Esophagus squamous epithelium (tissue), 5 donors: ENCODE measurements at regions not wholly inside any gene's neighbourhood (a gene's known extent, or its start where the extent isn't known, plus 50 kb on each side); places are given as distances from the start of the nearest gene placed in this dataset.

Experiments used
- DNase-seq: peaks from one replicate; lab custom pipeline; 2025; lab: John Stamatoyannopoulos, UW
- H3K27ac ChIP-seq, 4 donors: fragments of 200-600 bp; sonication (generic); one replicate each; pipeline ENCODE4 v1.5.1; 2016 to 2019; ENCODE audit warnings: mild to moderate bottlenecking in 1 of 4
- H3K27me3 ChIP-seq, 4 donors: fragments of 200-600 bp; sonication (generic); 1 replicate in 3 of 4; 2 replicates in 1 of 4; pipeline versions ENCODE4 v1.5.1 to v1.6.0; 2017 to 2021; ENCODE audit warnings: antibody characterized with exemption in 1 of 4
- H3K36me3 ChIP-seq, 3 donors: fragments of 200-600 bp; sonication (generic); one replicate each; pipeline ENCODE4 v1.5.1; 2016 to 2019
- H3K4me1 ChIP-seq, 3 donors: fragments of 200-600 bp; sonication (generic); one replicate each; pipeline ENCODE4 v1.5.1; 2017 to 2019
- H3K4me3 ChIP-seq, 4 donors: fragments of 200-600 bp; sonication (generic); 1 replicate in 3 of 4; 2 replicates in 1 of 4; pipeline ENCODE4 v1.5.1; 2016 to 2019; ENCODE audit warnings: mild to moderate bottlenecking in 2 of 4, moderate library complexity in 1 of 4
- H3K9me3 ChIP-seq, 3 donors: fragments of 200-600 bp; sonication (generic); one replicate each; pipeline ENCODE4 v1.5.1; 2016 to 2019
- CTCF ChIP-seq, 6 experiments: fragments of 450-650 bp in 4 of 6; fragments of 200-600 bp in 2 of 6; sonication (generic) in 2 of 6; IDR thresholded peaks; one replicate each; pipeline ENCODE4 v1.5.1; 2016 to 2019; ENCODE audit warnings: antibody characterized with exemption in 6 of 6, mild to moderate bottlenecking in 4 of 6, moderate library complexity in 4 of 6
- POLR2A ChIP-seq, 4 donors: fragments of 450-650 bp; IDR thresholded peaks; one replicate each; pipeline ENCODE4 v1.6.1; 2017; ENCODE audit warnings: antibody characterized with exemption in 4 of 4, mild to moderate bottlenecking in 4 of 4, moderate library complexity in 3 of 4
- WGBS, 2 donors: methylation state at CpG; one replicate each; pipeline ENCODE4 v1.1.5; 2018; 5-methylcytosine and 5-hydroxymethylcytosine counted together
- intact Hi-C: fragments of 100-400 bp; cut with DNase I; formaldehyde crosslinking; loops from one replicate; pipeline ENCODE4 v1.15.0; 2022
- donor health status: DM: yes; HTN: yes; CAD: no.

- peaks cover 0 to 14% (median 0%) of the 10 kb centered on the region in 3 donors for H3K4me1 ChIP-seq
- H3K27ac ChIP-seq, result peak overlapping the region in 1 of 4 donors; percentile 42
- DNase-seq, result no peak
- H3K27me3 ChIP-seq, result no peaks in the 10 kb centered on the region
- no peaks in the 10 kb centered on the region for H3K36me3 ChIP-seq
- no peaks in the 10 kb centered on the region for H3K9me3 ChIP-seq
- H3K4me3 ChIP-seq, result no peak overlapping the region
- TF ChIP-seq POLR2A (IDR thresholded peaks at IDR 0.05), result no peak
- intact Hi-C loops, result no loop called here
- 76 to 89% methylated on average over 2 of the region's 2 CpGs for WGBS, 2 donors
Measured at GRCh38 chr9:95763983-95764382, 111.5 kb upstream of the ERCC6L2 start.

- intact Hi-C loops, result no loop called here
- Histone ChIP-seq H3K36me3 (no peaks in the 10 kb centered on the region), H3K27me3 (no peaks in the 10 kb centered on the region), H3K9me3 (no peaks in the 10 kb centered on the region), H3K4me3 (no peak overlapping the region), H3K4me1 (peaks cover 0 to 14% (median 0%) of the 10 kb centered on the region in 3 donors), H3K27ac (no peak overlapping the region)
- DNase-seq, result no peak
- TF ChIP-seq CTCF (IDR thresholded peaks at IDR 0.05), result no peak
- TF ChIP-seq POLR2A (IDR thresholded peaks at IDR 0.05), result no peak
- WGBS, 2 donors, result 97 to 100% methylated on average over 3 of the region's 3 CpGs
Measured at GRCh38 chr9:95763006-95763405, 112.5 kb upstream of the ERCC6L2 start.

- no peaks in the 10 kb centered on the region for H3K36me3 ChIP-seq
- no peak for DNase-seq
- intact Hi-C loops, result no loop called here
- TF ChIP-seq CTCF (IDR thresholded peaks at IDR 0.05) (no peak), POLR2A (IDR thresholded peaks at IDR 0.05) (no peak)
- peaks cover 0 to 20% (median 0%) of the 10 kb centered on the region in 3 donors for H3K4me1 ChIP-seq
- no peaks in the 10 kb centered on the region for H3K27me3 ChIP-seq
- 82 to 91% methylated on average over 4 of the region's 6 CpGs for WGBS, 2 donors
- H3K27ac ChIP-seq, result no peak overlapping the region
- H3K4me3 ChIP-seq, result no peak overlapping the region
- H3K9me3 ChIP-seq, result no peaks in the 10 kb centered on the region
Measured at GRCh38 chr9:95762322-95762721, 113.2 kb upstream of the ERCC6L2 start.

GRCh38 chr9:95760791-95761190, 114.7 kb upstream of the ERCC6L2 start:
- Histone ChIP-seq H3K4me3 (no peak overlapping the region), H3K27ac (peak overlapping the region in 2 of 4 donors; percentile 6 to 46), H3K4me1 (peaks cover 0 to 34% (median 3%) of the 10 kb centered on the region in 3 donors), H3K27me3 (no peaks in the 10 kb centered on the region), H3K9me3 (no peaks in the 10 kb centered on the region), H3K36me3 (no peaks in the 10 kb centered on the region)
- WGBS, 2 donors, result 73 to 86% methylated on average over 8 of the region's 8 CpGs
- DNase-seq, result no peak
- TF ChIP-seq POLR2A (IDR thresholded peaks at IDR 0.05) (no peak), CTCF (IDR thresholded peaks at IDR 0.05) (no peak)
- intact Hi-C loops, result no loop called here

GRCh38 chr9:95757439-95757838, 118.1 kb upstream of the ERCC6L2 start:
- H3K9me3 ChIP-seq, result no peaks in the 10 kb centered on the region
- 79 to 94% methylated on average over 6 of the region's 6 CpGs for WGBS, 2 donors
- H3K36me3 ChIP-seq, result no peaks in the 10 kb centered on the region
- H3K4me1 ChIP-seq, result peaks cover 0 to 47% (median 14%) of the 10 kb centered on the region in 3 donors
- peaks cover 0 to 6% (median 0%) of the 10 kb centered on the region in 4 donors for H3K27me3 ChIP-seq
- intact Hi-C loops, result no loop called here
- H3K4me3 ChIP-seq, result no peak overlapping the region
- peak overlapping the region in 3 of 4 donors; percentile 55 to 71 (median 66) for H3K27ac ChIP-seq
- no peak for DNase-seq
- TF ChIP-seq CTCF (IDR thresholded peaks at IDR 0.05), result no peak
- TF ChIP-seq POLR2A (IDR thresholded peaks at IDR 0.05), result no peak

GRCh38 chr9:95756986-95757385, 118.5 kb upstream of the ERCC6L2 start:
- peak overlapping the region in 3 of 4 donors; percentile 55 to 71 (median 66) for H3K27ac ChIP-seq
- 22 to 27% methylated on average over 4 of the region's 4 CpGs for WGBS, 2 donors
- intact Hi-C loops, result no loop called here
- peaks cover 0 to 11% (median 0%) of the 10 kb centered on the region in 4 donors for H3K27me3 ChIP-seq
- TF ChIP-seq CTCF (IDR thresholded peaks at IDR 0.05) (no peak), POLR2A (IDR thresholded peaks at IDR 0.05) (no peak)
- DNase-seq, result no peak
- no peak overlapping the region for H3K4me3 ChIP-seq
- peaks cover 0 to 51% (median 14%) of the 10 kb centered on the region in 3 donors for H3K4me1 ChIP-seq
- no peaks in the 10 kb centered on the region for H3K36me3 ChIP-seq
- no peaks in the 10 kb centered on the region for H3K9me3 ChIP-seq
